HepG2 (cell line): ENCODE measurements at regions not wholly inside any gene's neighbourhood (a gene's known extent, or its start where the extent isn't known, plus 50 kb on each side); places are given as distances from the start of the nearest gene placed in this dataset.

Source experiments
- ATAC-seq: fragments of 200-7000 bp; cut with Tn5 transposase; 3 replicates; pipeline ENCODE4 v1.9.1; 2020; ENCODE audit warnings: mild to moderate bottlenecking, moderate library complexity
- BruUV-seq: library from RNA; stranded (reverse); fragments of 400-500 nt; replicated peaks from 2 replicates; lab custom pipeline; 2021; lab: Mats Ljungman, UMichigan
- CTCF ChIA-PET: fragments of 300-600 bp; formaldehyde crosslinking; extraction: SDS; loops from one replicate; lab custom pipeline; 2021; ENCODE audit warnings: low total read pairs, inconsistent platforms, low intra/inter-chr PET ratio; lab: Yijun Ruan, JAX
- POLR2A ChIA-PET: fragments of 350-600 bp; sonication (Branson Sonifier 250); formaldehyde crosslinking; loops from one replicate; lab custom pipeline; 2020; ENCODE audit warnings: antibody characterized with exemption, inconsistent platforms; lab: Yijun Ruan, JAX
- DNase-seq: peaks from one replicate; pipeline ENCODE4 v3.0.0-alpha.2; 2015; ENCODE audit warnings: low spot score
- FAIRE-seq: peaks from 3 replicates; lab custom pipeline; 2011; peaks lifted over from hg19 to GRCh38; lab: Jason Lieb, UNC
- H2AFZ ChIP-seq: one replicate; pipeline ENCODE4 v1.6.1; 2011; ENCODE audit warnings: low read length, inconsistent platforms
- H3K27ac ChIP-seq: fragments of 300-600 bp; 3 replicates; pipeline ENCODE4 v1.8.0; 2011; ENCODE audit warnings: mixed run types, mild to moderate bottlenecking, mixed read lengths, low read length, inconsistent platforms; ENCODE audit not compliant: insufficient read depth; ENCODE audit errors: extremely low read length
- H3K27me3 ChIP-seq, 2 experiments: fragments of 200-600 bp in 1 of 2; 2 replicates in 1 of 2; 3 replicates in 1 of 2; pipeline versions ENCODE4 v1.6.0 to v1.8.0; 2011; ENCODE audit warnings: low read length in 2 of 2, mild to moderate bottlenecking in 2 of 2, moderate library complexity in 2 of 2, inconsistent platforms in 1 of 2; ENCODE audit not compliant: insufficient read depth in 2 of 2, control insufficient read depth in 1 of 2
- H3K36me3 ChIP-seq, 2 experiments: fragments of 200-600 bp in 1 of 2; replicated peaks in 1 of 2; 2 replicates in 1 of 2; 3 replicates in 1 of 2; pipeline versions ENCODE4 v1.5.1 to v1.8.0; 2011; ENCODE audit warnings: low read length in 2 of 2, inconsistent platforms in 1 of 2; ENCODE audit not compliant: insufficient read depth in 2 of 2, control insufficient read depth in 1 of 2
- H3K4me1 ChIP-seq: 2 replicates; pipeline ENCODE4 v1.5.1; 2012; ENCODE audit warnings: low read length, inconsistent platforms; ENCODE audit not compliant: insufficient read depth
- H3K4me2 ChIP-seq: 2 replicates; pipeline ENCODE4 v1.6.0; 2011; ENCODE audit warnings: low read depth, low read length, inconsistent platforms
- H3K4me3 ChIP-seq, 3 experiments: fragments of 200-600 bp in 1 of 3; sonication (generic), shearing (Covaris generic) in 1 of 3; replicated peaks in 1 of 3; 2 replicates each; pipeline ENCODE4 v1.5.1; 2011 to 2016; ENCODE audit warnings: low read length in 3 of 3, inconsistent platforms in 2 of 3, low read depth in 2 of 3, mild to moderate bottlenecking in 2 of 3, control low read depth in 1 of 3, mixed read lengths in 1 of 3; ENCODE audit not compliant: insufficient read depth in 1 of 3
- H3K79me2 ChIP-seq: one replicate; pipeline ENCODE4 v1.6.1; 2011; ENCODE audit warnings: low read length, inconsistent platforms; ENCODE audit not compliant: insufficient read depth
- H3K9ac ChIP-seq: 2 replicates; pipeline ENCODE4 v1.6.0; 2011; ENCODE audit warnings: mild to moderate bottlenecking, low read depth, low read length, inconsistent platforms; ENCODE audit not compliant: insufficient read depth
- H3K9me3 ChIP-seq: 2 replicates; pipeline ENCODE4 v1.5.1; 2012; ENCODE audit warnings: mild to moderate bottlenecking, low read length
- H4K20me1 ChIP-seq: 2 replicates; pipeline ENCODE4 v1.6.0; 2011; ENCODE audit warnings: inconsistent platforms, mild to moderate bottlenecking, low read length, moderate library complexity; ENCODE audit not compliant: insufficient read depth
- KLF13 ChIP-seq: sonication (generic); formaldehyde crosslinking; IDR thresholded peaks from 2 replicates; pipeline ENCODE4 v1.4.0; 2020; ENCODE audit warnings: mild to moderate bottlenecking, missing genetic modification reagents
- MED8 ChIP-seq: sonication (generic); formaldehyde crosslinking; IDR thresholded peaks from 2 replicates; pipeline ENCODE4 v1.8.1; 2023; ENCODE audit warnings: mild to moderate bottlenecking, missing genetic modification reagents; ENCODE audit not compliant: insufficient replicate concordance
- NFKBIZ ChIP-seq: IDR thresholded peaks from 2 replicates; pipeline ENCODE4 v1.6.1; 2018; ENCODE audit warnings: missing genetic modification reagents, missing compliant biosample characterization
- SRSF1 ChIP-seq: fragments of 200-400 bp; formaldehyde crosslinking; optimal IDR thresholded peaks from 2 replicates; pipeline ENCODE3; 2017; ENCODE audit warnings: mild to moderate bottlenecking, low read depth, low read length, moderate library complexity
- TBX3 ChIP-seq: fragments of 450-650 bp; IDR thresholded peaks from 2 replicates; pipeline ENCODE4 v1.6.1; 2017; ENCODE audit warnings: antibody characterized with exemption, mild to moderate bottlenecking, inconsistent platforms, borderline replicate concordance
- THAP11 ChIP-seq: IDR thresholded peaks from 2 replicates; pipeline ENCODE4 v1.6.1; 2016; ENCODE audit warnings: missing biosample characterization, missing genetic modification reagents
- ZC3H13 ChIP-seq: sonication (generic); formaldehyde crosslinking; IDR thresholded peaks from 2 replicates; pipeline ENCODE4 v1.8.1; 2023; ENCODE audit warnings: mild to moderate bottlenecking, missing genetic modification reagents, moderate library complexity
- ZNF263 ChIP-seq: sonication (generic); formaldehyde crosslinking; IDR thresholded peaks from 2 replicates; pipeline ENCODE4 v1.4.0; 2020; ENCODE audit warnings: missing genetic modification reagents
- ZNF333 ChIP-seq: sonication (generic); formaldehyde crosslinking; IDR thresholded peaks from 2 replicates; pipeline ENCODE4 v1.4.0; 2020; ENCODE audit warnings: mild to moderate bottlenecking, missing genetic modification reagents, borderline replicate concordance
- ZNF34 ChIP-seq: sonication (generic); formaldehyde crosslinking; IDR thresholded peaks from 2 replicates; pipeline ENCODE4 v1.4.0; 2020; ENCODE audit warnings: mild to moderate bottlenecking, missing genetic modification reagents, borderline replicate concordance
- ZNF781 ChIP-seq: sonication (generic); formaldehyde crosslinking; IDR thresholded peaks from 2 replicates; pipeline ENCODE4 v1.5.1; 2020; ENCODE audit warnings: borderline replicate concordance, mild to moderate bottlenecking, missing genetic modification reagents; ENCODE audit errors: not compliant biosample characterization
- WGBS: methylation state at CpG from one replicate; pipeline ENCODE4 v1.1.6; 2017; ENCODE audit warnings: low lambda C conversion rate; 5-methylcytosine and 5-hydroxymethylcytosine counted together
- in situ Hi-C: cut with HindIII; loops from 2 replicates; pipeline ENCODE4 v1.10.0; 2017; ENCODE audit warnings: low pct_unique_long_range_greater_than_20kb; ENCODE audit not compliant: extremely low pct_ligation_motif_present
- intact Hi-C: fragments of 100-400 bp; cut with micrococcal nuclease; formaldehyde crosslinking; loops from one replicate; pipeline ENCODE4 v1.10.0; 2022; ENCODE audit not compliant: unreplicated experiment
- TF ChIP-seq, protein P1 (sequence below): sonication (generic); formaldehyde crosslinking; IDR thresholded peaks from 2 replicates; pipeline ENCODE4 v1.5.0; 2020; ENCODE audit warnings: mild to moderate bottlenecking, missing genetic modification reagents, borderline replicate concordance
- TF ChIP-seq, protein P2 (sequence below): sonication (generic); formaldehyde crosslinking; conservative IDR thresholded peaks from 2 replicates; pipeline ENCODE4 v1.4.0; 2020; ENCODE audit warnings: missing genetic modification reagents
- TF ChIP-seq, protein P3 (sequence below): sonication (generic); formaldehyde crosslinking; conservative IDR thresholded peaks from 2 replicates; pipeline ENCODE4 v1.4.0; 2020; ENCODE audit warnings: missing genetic modification reagents

DNA sequence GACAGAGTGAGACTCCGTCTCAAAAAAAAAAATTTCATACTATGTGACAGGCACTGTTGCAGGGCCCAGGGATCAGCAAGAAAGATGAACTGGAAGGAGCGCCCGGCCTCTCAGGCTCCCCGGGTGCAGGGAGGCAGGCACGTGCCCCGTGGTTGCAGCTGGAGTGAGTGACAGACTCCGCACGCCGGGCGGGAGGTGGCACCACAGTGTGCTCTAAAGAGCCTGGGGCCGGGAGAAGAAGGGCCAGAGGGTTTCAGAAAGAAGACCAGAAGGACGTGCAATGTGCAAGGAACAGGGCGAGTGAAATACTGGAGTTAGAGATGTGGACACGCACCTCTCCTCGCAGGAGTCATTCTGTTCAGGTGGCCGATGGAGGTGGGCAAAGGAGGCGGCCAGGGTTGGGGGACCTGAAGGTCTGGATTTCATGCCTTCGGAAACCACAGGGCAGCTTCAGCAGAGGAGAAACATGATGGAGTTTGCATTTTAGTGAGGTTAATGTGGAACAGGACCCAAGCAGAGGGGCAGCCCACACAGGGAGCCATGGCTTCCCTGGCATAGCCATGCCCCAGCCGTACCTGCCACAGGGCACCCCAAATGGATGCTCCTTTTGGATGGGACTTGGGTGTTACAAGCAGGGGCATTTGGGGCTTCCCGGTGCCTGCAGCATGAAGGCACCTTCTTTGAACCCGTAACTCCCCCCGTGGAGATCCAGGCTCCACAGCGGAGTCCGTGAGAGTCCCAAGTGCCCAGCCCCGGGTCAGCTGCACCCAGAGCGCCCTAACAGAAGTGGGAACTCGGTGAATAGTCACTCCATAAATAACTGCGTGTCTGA, 226.2 kb downstream of the ERMARD start:
- no peak overlapping the region for H3K27ac ChIP-seq
- H3K9me3 ChIP-seq: no peaks in the 10 kb centered on the region
- FAIRE-seq (no peak), ATAC-seq (no peak; the same call in 2 of the 3 replicates), DNase-seq (no peak)
- in situ Hi-C loops (no loop called here), intact Hi-C loops (no loop called here)
- no peak overlapping the region for H3K4me3 ChIP-seq
- CTCF ChIA-PET: no interaction called here
- H3K9ac ChIP-seq: no peak overlapping the region
- H2AFZ ChIP-seq: no peak overlapping the region
- peaks cover 20 to 66% of the 10 kb centered on the region in 2 experiments for H3K27me3 ChIP-seq
- BruUV-seq: no TSS peak
- H3K79me2 ChIP-seq: no peaks in the 10 kb centered on the region
- no peaks in the 10 kb centered on the region for H3K36me3 ChIP-seq
- POLR2A ChIA-PET: no interaction called here
- H3K4me2 ChIP-seq: no peak overlapping the region
- no peaks in the 10 kb centered on the region for H3K4me1 ChIP-seq
- WGBS: 24% methylated on average over 23 of the region's 28 CpGs
- no peaks in the 10 kb centered on the region for H4K20me1 ChIP-seq
- TF ChIP-seq ZNF263 (CRISPR knock-in tag) (no peak), THAP11 (CRISPR knock-in tag) (no peak), NFKBIZ (CRISPR knock-in tag) (no peak), SRSF1 (no peak), TBX3 (no peak), ZNF781 (CRISPR knock-in tag) (no peak), MED8 (CRISPR knock-in tag) (no peak), KLF13 (CRISPR knock-in tag) (no peak), ZNF34 (CRISPR knock-in tag) (no peak), ZC3H13 (CRISPR knock-in tag) (no peak), ZNF333 (no peak)
- TF ChIP-seq, protein P1, sequence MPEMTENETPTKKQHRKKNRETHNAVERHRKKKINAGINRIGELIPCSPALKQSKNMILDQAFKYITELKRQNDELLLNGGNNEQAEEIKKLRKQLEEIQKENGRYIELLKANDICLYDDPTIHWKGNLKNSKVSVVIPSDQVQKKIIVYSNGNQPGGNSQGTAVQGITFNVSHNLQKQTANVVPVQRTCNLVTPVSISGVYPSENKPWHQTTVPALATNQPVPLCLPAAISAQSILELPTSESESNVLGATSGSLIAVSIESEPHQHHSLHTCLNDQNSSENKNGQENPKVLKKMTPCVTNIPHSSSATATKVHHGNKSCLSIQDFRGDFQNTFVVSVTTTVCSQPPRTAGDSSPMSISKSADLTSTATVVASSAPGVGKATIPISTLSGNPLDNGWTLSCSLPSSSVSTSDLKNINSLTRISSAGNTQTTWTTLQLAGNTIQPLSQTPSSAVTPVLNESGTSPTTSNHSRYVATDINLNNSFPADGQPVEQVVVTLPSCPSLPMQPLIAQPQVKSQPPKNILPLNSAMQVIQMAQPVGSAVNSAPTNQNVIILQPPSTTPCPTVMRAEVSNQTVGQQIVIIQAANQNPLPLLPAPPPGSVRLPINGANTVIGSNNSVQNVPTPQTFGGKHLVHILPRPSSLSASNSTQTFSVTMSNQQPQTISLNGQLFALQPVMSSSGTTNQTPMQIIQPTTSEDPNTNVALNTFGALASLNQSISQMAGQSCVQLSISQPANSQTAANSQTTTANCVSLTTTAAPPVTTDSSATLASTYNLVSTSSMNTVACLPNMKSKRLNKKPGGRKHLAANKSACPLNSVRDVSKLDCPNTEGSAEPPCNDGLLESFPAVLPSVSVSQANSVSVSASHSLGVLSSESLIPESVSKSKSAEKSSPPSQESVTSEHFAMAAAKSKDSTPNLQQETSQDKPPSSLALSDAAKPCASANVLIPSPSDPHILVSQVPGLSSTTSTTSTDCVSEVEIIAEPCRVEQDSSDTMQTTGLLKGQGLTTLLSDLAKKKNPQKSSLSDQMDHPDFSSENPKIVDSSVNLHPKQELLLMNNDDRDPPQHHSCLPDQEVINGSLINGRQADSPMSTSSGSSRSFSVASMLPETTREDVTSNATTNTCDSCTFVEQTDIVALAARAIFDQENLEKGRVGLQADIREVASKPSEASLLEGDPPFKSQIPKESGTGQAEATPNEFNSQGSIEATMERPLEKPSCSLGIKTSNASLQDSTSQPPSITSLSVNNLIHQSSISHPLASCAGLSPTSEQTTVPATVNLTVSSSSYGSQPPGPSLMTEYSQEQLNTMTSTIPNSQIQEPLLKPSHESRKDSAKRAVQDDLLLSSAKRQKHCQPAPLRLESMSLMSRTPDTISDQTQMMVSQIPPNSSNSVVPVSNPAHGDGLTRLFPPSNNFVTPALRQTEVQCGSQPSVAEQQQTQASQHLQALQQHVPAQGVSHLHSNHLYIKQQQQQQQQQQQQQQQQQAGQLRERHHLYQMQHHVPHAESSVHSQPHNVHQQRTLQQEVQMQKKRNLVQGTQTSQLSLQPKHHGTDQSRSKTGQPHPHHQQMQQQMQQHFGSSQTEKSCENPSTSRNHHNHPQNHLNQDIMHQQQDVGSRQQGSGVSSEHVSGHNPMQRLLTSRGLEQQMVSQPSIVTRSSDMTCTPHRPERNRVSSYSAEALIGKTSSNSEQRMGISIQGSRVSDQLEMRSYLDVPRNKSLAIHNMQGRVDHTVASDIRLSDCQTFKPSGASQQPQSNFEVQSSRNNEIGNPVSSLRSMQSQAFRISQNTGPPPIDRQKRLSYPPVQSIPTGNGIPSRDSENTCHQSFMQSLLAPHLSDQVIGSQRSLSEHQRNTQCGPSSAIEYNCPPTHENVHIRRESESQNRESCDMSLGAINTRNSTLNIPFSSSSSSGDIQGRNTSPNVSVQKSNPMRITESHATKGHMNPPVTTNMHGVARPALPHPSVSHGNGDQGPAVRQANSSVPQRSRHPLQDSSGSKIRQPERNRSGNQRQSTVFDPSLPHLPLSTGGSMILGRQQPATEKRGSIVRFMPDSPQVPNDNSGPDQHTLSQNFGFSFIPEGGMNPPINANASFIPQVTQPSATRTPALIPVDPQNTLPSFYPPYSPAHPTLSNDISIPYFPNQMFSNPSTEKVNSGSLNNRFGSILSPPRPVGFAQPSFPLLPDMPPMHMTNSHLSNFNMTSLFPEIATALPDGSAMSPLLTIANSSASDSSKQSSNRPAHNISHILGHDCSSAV (CRISPR knock-in tag): no peak
- TF ChIP-seq, protein P2, sequence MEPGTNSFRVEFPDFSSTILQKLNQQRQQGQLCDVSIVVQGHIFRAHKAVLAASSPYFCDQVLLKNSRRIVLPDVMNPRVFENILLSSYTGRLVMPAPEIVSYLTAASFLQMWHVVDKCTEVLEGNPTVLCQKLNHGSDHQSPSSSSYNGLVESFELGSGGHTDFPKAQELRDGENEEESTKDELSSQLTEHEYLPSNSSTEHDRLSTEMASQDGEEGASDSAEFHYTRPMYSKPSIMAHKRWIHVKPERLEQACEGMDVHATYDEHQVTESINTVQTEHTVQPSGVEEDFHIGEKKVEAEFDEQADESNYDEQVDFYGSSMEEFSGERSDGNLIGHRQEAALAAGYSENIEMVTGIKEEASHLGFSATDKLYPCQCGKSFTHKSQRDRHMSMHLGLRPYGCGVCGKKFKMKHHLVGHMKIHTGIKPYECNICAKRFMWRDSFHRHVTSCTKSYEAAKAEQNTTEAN: no peak
- TF ChIP-seq, protein P3, sequence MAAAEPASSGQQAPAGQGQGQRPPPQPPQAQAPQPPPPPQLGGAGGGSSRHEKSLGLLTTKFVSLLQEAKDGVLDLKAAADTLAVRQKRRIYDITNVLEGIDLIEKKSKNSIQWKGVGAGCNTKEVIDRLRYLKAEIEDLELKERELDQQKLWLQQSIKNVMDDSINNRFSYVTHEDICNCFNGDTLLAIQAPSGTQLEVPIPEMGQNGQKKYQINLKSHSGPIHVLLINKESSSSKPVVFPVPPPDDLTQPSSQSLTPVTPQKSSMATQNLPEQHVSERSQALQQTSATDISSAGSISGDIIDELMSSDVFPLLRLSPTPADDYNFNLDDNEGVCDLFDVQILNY (CRISPR knock-in tag): no peak
